Mesenchymal stem cell (in vitro differentiated cells and primary cell): ENCODE measurements at regions not wholly inside any gene's neighbourhood (a gene's known extent, or its start where the extent isn't known, plus 50 kb on each side); places are given as distances from the start of the nearest gene placed in this dataset.

Experiments
- DNase-seq: peaks from one replicate; pipeline ENCODE4 v3.0.0-alpha.2; 2013
- H2AFZ ChIP-seq: one replicate; pipeline ENCODE4 v1.6.1; 2013; ENCODE audit warnings: low read depth, mild to moderate bottlenecking, control low read depth, inconsistent platforms, low read length, moderate library complexity
- H2AK5ac ChIP-seq: 2 replicates; pipeline ENCODE4 v1.6.1; 2013; ENCODE audit warnings: low read length, moderate library complexity, mild to moderate bottlenecking, inconsistent platforms; ENCODE audit not compliant: severe bottlenecking
- H2BK120ac ChIP-seq: one replicate; pipeline ENCODE4 v1.6.1; 2013; ENCODE audit warnings: low read depth, mild to moderate bottlenecking, inconsistent platforms, low read length, moderate library complexity
- H2BK12ac ChIP-seq, 2 experiments: one replicate each; pipeline ENCODE4 v1.6.1; 2013; ENCODE audit warnings: inconsistent platforms in 2 of 2, low read length in 2 of 2, mild to moderate bottlenecking in 2 of 2, moderate library complexity in 2 of 2, control low read depth in 1 of 2
- H2BK15ac ChIP-seq: one replicate; pipeline ENCODE4 v1.6.1; 2013; ENCODE audit warnings: mild to moderate bottlenecking, low read depth, inconsistent platforms; ENCODE audit not compliant: poor library complexity, severe bottlenecking
- H2BK5ac ChIP-seq: 2 replicates; pipeline ENCODE4 v1.6.1; 2013; ENCODE audit warnings: low read depth, mild to moderate bottlenecking, low read length, control low read depth, inconsistent platforms; ENCODE audit not compliant: poor library complexity, severe bottlenecking
- H3K14ac ChIP-seq, 2 experiments: one replicate each; pipeline ENCODE4 v1.6.1; 2013; ENCODE audit warnings: inconsistent platforms in 2 of 2, low read length in 2 of 2, control low read depth in 1 of 2, mild to moderate bottlenecking in 1 of 2, moderate library complexity in 1 of 2
- H3K18ac ChIP-seq, 2 experiments: one replicate each; pipeline ENCODE4 v1.6.1; 2013; ENCODE audit warnings: inconsistent platforms in 2 of 2, low read length in 2 of 2, control low read depth in 1 of 2, low read depth in 1 of 2, mild to moderate bottlenecking in 1 of 2
- H3K23ac ChIP-seq, 2 experiments: one replicate each; pipeline ENCODE4 v1.6.1; 2013; ENCODE audit warnings: inconsistent platforms in 2 of 2, low read length in 2 of 2, mild to moderate bottlenecking in 2 of 2, moderate library complexity in 2 of 2, control low read depth in 1 of 2
- H3K27ac ChIP-seq: 2 replicates; pipeline ENCODE4 v1.5.1; 2013; ENCODE audit warnings: mild to moderate bottlenecking, moderate library complexity, low read length, control low read depth, inconsistent platforms; ENCODE audit not compliant: poor library complexity, severe bottlenecking
- H3K27me3 ChIP-seq, 2 experiments: 2 replicates each; pipeline versions ENCODE4 v1.6.1 to v1.7.0; 2013; ENCODE audit warnings: low read length in 2 of 2, mild to moderate bottlenecking in 2 of 2, moderate library complexity in 2 of 2, control low read depth in 1 of 2, inconsistent platforms in 1 of 2; ENCODE audit not compliant: control insufficient read depth in 1 of 2, insufficient read depth in 1 of 2
- H3K36me3 ChIP-seq, 2 experiments: 2 replicates each; pipeline versions ENCODE4 v1.6.1 to v1.7.0; 2013; ENCODE audit warnings: low read length in 2 of 2, control low read depth in 1 of 2, inconsistent platforms in 1 of 2, low read depth in 1 of 2, mild to moderate bottlenecking in 1 of 2; ENCODE audit not compliant: insufficient read depth in 2 of 2, control insufficient read depth in 1 of 2
- H3K4ac ChIP-seq, 2 experiments: one replicate each; pipeline ENCODE4 v1.6.1; 2013; ENCODE audit warnings: inconsistent platforms in 2 of 2, low read length in 2 of 2, mild to moderate bottlenecking in 2 of 2, moderate library complexity in 2 of 2, control low read depth in 1 of 2, low read depth in 1 of 2
- H3K4me1 ChIP-seq: 2 replicates; pipeline ENCODE4 v1.6.1; 2013; ENCODE audit warnings: low read depth, low read length, control low read depth; ENCODE audit not compliant: control insufficient read depth, insufficient read depth
- H3K4me2 ChIP-seq: 2 replicates; pipeline ENCODE4 v1.6.1; 2013; ENCODE audit warnings: low read length, mild to moderate bottlenecking, inconsistent platforms; ENCODE audit not compliant: poor library complexity, severe bottlenecking
- H3K4me3 ChIP-seq, 2 experiments: 2 replicates each; pipeline versions ENCODE4 v1.5.1 to v1.7.0; 2013; ENCODE audit warnings: low read length in 2 of 2, mild to moderate bottlenecking in 2 of 2, control low read depth in 1 of 2, low read depth in 1 of 2; ENCODE audit not compliant: insufficient read depth in 1 of 2
- H3K79me1 ChIP-seq: replicated peaks from 2 replicates; pipeline ENCODE4 v1.6.1; 2013; ENCODE audit warnings: mild to moderate bottlenecking, control low read depth, low read length, inconsistent platforms; ENCODE audit not compliant: poor library complexity, severe bottlenecking
- H3K9ac ChIP-seq: 2 replicates; pipeline ENCODE4 v1.7.0; 2013; ENCODE audit warnings: mild to moderate bottlenecking, low read length, moderate library complexity
- H3K9me3 ChIP-seq: 2 replicates; pipeline ENCODE4 v1.7.0; 2013; ENCODE audit warnings: mild to moderate bottlenecking, low read length; ENCODE audit not compliant: control insufficient read depth
- H4K8ac ChIP-seq: one replicate; pipeline ENCODE4 v1.6.1; 2013; ENCODE audit warnings: inconsistent platforms, mild to moderate bottlenecking, low read length, moderate library complexity
- H4K91ac ChIP-seq: one replicate; pipeline ENCODE4 v1.6.1; 2013; ENCODE audit warnings: mild to moderate bottlenecking, low read length, inconsistent platforms
- WGBS: methylation state at CpG from one replicate; pipeline ENCODE4 v1.1.7; 2013; ENCODE audit warnings: mixed read lengths; 5-methylcytosine and 5-hydroxymethylcytosine counted together

- no peaks in the 10 kb centered on the region for H3K9me3 ChIP-seq
- no peak overlapping the region for H3K14ac ChIP-seq
- H3K4me1 ChIP-seq, result no peaks in the 10 kb centered on the region
- H3K79me1 ChIP-seq, result no peaks in the 10 kb centered on the region
- no peak overlapping the region for H2BK15ac ChIP-seq
- no peak overlapping the region for H2BK12ac ChIP-seq
- peaks cover 14 to 62% of the 10 kb centered on the region in 2 experiments for H3K27me3 ChIP-seq
- no peak overlapping the region for H2BK5ac ChIP-seq
- no peaks in the 10 kb centered on the region for H3K36me3 ChIP-seq
- no peak for DNase-seq
- no peak overlapping the region for H2AFZ ChIP-seq
- H3K9ac ChIP-seq, result no peak overlapping the region
- no peak overlapping the region for H3K4ac ChIP-seq
- H3K4me2 ChIP-seq, result no peak overlapping the region
- H3K4me3 ChIP-seq, result no peak overlapping the region
- no peak overlapping the region for H2AK5ac ChIP-seq
- H4K8ac ChIP-seq, result no peak overlapping the region
- H3K23ac ChIP-seq, result no peak overlapping the region
- WGBS, result 93% methylated on average over 16 of the region's 16 CpGs
- no peak overlapping the region for H3K18ac ChIP-seq
- no peak overlapping the region for H3K27ac ChIP-seq
- no peak overlapping the region for H4K91ac ChIP-seq
- no peak overlapping the region for H2BK120ac ChIP-seq
Observed at GRCh38 chr4:1502976-1503375, 96.7 kb upstream of the NKX1-1 start.

DNA sequence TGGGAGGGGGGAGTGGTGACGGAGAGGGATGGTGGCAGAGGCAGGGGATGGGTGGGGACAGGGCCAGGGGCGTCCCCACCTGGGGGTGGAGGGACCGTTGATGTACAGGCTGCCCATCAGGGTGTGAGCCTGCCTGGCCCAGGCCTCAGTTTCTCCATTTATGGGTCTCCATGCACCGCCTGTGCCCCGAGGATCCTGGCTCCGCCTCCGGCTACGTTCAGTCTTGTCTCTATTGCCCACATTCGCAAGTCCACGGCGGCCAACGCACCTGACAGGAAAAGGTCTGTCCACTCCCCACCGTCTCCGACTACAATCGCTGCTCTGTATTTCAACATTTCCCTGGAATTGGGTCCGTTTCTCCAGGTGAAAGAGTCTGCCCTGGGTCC, 96.3 kb upstream of the NKX1-1 start:
- Histone ChIP-seq H3K27me3 (peaks cover 11 to 61% of the 10 kb centered on the region in 2 experiments), H2AK5ac (no peak overlapping the region), H3K27ac (no peak overlapping the region), H3K36me3 (no peaks in the 10 kb centered on the region), H3K4me1 (no peaks in the 10 kb centered on the region), H3K14ac (no peak overlapping the region), H3K9ac (no peak overlapping the region), H3K79me1 (no peaks in the 10 kb centered on the region), H2BK120ac (no peak overlapping the region), H3K4ac (no peak overlapping the region), H2BK12ac (no peak overlapping the region), H4K8ac (no peak overlapping the region), H3K4me2 (no peak overlapping the region), H2BK5ac (no peak overlapping the region), H3K9me3 (peaks cover 1% of the 10 kb centered on the region), H2BK15ac (no peak overlapping the region), H4K91ac (no peak overlapping the region), H3K4me3 (no peak overlapping the region), H3K23ac (no peak overlapping the region), H2AFZ (no peak overlapping the region), H3K18ac (no peak overlapping the region)
- no peak for DNase-seq
- WGBS, result 94% methylated on average over 16 of the region's 16 CpGs

GRCh38 chr4:1501754-1502500, 95.7 kb upstream of the NKX1-1 start:
- Histone ChIP-seq H2BK12ac (no peak overlapping the region), H2BK5ac (no peak overlapping the region), H3K27me3 (peaks cover 7 to 60% of the 10 kb centered on the region in 2 experiments), H3K9ac (no peak overlapping the region), H3K14ac (no peak overlapping the region), H3K9me3 (peaks cover 7% of the 10 kb centered on the region), H3K23ac (no peak overlapping the region), H4K91ac (no peak overlapping the region), H3K4me1 (no peaks in the 10 kb centered on the region), H3K4me3 (no peak overlapping the region), H4K8ac (no peak overlapping the region), H3K4me2 (no peak overlapping the region), H3K4ac (no peak overlapping the region), H3K18ac (no peak overlapping the region), H2AFZ (no peak overlapping the region), H3K36me3 (no peaks in the 10 kb centered on the region), H3K79me1 (no peaks in the 10 kb centered on the region), H3K27ac (no peak overlapping the region), H2BK15ac (no peak overlapping the region), H2AK5ac (no peak overlapping the region), H2BK120ac (no peak overlapping the region)
- DNase-seq, result no peak
- WGBS, result 83% methylated on average over 23 of the region's 23 CpGs

DNA sequence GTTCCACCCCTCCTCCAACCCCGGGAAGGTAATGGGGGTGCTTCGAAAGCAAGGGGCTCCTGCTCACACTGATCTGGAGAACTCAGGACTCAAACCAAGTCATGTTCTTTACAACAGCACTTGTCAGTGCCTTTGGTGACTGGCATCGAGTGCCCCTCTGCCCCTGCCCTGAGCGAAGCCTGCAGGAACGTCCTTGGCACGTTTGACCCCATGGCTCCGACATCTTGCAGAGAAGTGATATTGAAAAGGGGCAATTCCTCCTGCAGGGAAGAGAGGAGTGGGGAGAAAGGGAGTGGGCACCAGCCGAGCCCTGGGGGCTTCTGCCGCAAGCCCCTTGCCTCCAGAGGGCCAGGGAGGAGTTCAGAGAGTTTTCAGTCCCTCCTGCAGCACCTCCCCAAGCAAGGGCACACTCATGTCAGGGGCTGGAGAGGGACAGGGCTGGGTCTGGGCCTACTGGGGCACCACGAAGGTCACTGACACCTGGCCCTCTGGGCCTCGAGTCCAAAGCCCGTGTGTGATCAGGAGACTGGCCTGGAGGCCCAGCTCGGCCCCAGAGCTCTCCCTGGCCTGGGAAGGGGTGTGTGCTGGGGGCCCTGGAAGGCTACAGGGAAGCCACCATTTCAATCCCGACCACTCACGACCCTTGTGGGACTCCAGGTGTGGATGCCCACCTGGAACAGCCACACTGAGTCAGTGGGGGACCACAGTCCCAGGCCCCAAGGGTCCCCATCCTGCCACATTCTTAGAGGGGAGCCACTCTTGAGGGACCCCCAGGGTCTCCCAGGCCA, 94.9 kb upstream of the NKX1-1 start:
- H4K91ac ChIP-seq, result no peak overlapping the region
- H2AFZ ChIP-seq, result no peak overlapping the region
- no peak for DNase-seq
- no peak overlapping the region for H3K4ac ChIP-seq
- H3K4me3 ChIP-seq, result no peak overlapping the region
- no peak overlapping the region for H2BK5ac ChIP-seq
- no peak overlapping the region for H4K8ac ChIP-seq
- H3K9me3 ChIP-seq, result peaks cover 11% of the 10 kb centered on the region
- H3K79me1 ChIP-seq, result no peaks in the 10 kb centered on the region
- no peak overlapping the region for H3K14ac ChIP-seq
- H2BK15ac ChIP-seq, result no peak overlapping the region
- H3K4me1 ChIP-seq, result no peaks in the 10 kb centered on the region
- no peak overlapping the region for H3K18ac ChIP-seq
- no peak overlapping the region for H2AK5ac ChIP-seq
- WGBS, result 80% methylated on average over 15 of the region's 15 CpGs
- H2BK120ac ChIP-seq, result no peak overlapping the region
- H3K23ac ChIP-seq, result no peak overlapping the region
- no peak overlapping the region for H2BK12ac ChIP-seq
- H3K27me3 ChIP-seq, result peaks cover 7 to 59% of the 10 kb centered on the region in 2 experiments
- H3K36me3 ChIP-seq, result no peaks in the 10 kb centered on the region
- H3K4me2 ChIP-seq, result no peak overlapping the region
- no peak overlapping the region for H3K9ac ChIP-seq
- no peak overlapping the region for H3K27ac ChIP-seq
